Parathyroid adenoma (tissue), 2 donors: ENCODE measurements at regions not wholly inside any gene's neighbourhood (a gene's known extent, or its start where the extent isn't known, plus 50 kb on each side); places are given as distances from the start of the nearest gene placed in this dataset.

Source experiments
- H2AFZ ChIP-seq: fragments of 300-600 bp; sonication (generic); one replicate; pipeline ENCODE4 v1.7.0; 2017; ENCODE audit warnings: antibody characterized with exemption, mild to moderate bottlenecking
- H3K27ac ChIP-seq: fragments of 300-600 bp; sonication (generic); one replicate; pipeline ENCODE4 v1.7.0; 2017
- H3K27me3 ChIP-seq: fragments of 300-600 bp; sonication (generic); one replicate; pipeline ENCODE4 v1.7.0; 2017; ENCODE audit warnings: low read length; ENCODE audit not compliant: control insufficient read depth, insufficient read depth
- H3K36me3 ChIP-seq: fragments of 300-600 bp; sonication (generic); one replicate; pipeline ENCODE4 v1.7.0; 2017; ENCODE audit warnings: low read length; ENCODE audit not compliant: control insufficient read depth, insufficient read depth
- H3K4me1 ChIP-seq: fragments of 300-600 bp; sonication (generic); one replicate; pipeline ENCODE4 v1.7.0; 2017; ENCODE audit warnings: control low read depth
- H3K4me2 ChIP-seq: fragments of 300-600 bp; sonication (generic); one replicate; pipeline ENCODE4 v1.7.0; 2017; ENCODE audit warnings: low read length
- H3K4me3 ChIP-seq: fragments of 300-600 bp; sonication (generic); one replicate; pipeline ENCODE4 v1.7.0; 2017; ENCODE audit warnings: low read depth, low read length
- H3K79me2 ChIP-seq: fragments of 300-600 bp; sonication (generic); one replicate; pipeline ENCODE4 v1.7.0; 2017; ENCODE audit warnings: control low read depth
- H3K9ac ChIP-seq: fragments of 300-600 bp; sonication (generic); one replicate; pipeline ENCODE4 v1.7.0; 2017; ENCODE audit warnings: mild to moderate bottlenecking
- H3K9me3 ChIP-seq: fragments of 300-600 bp; sonication (generic); one replicate; pipeline ENCODE4 v1.7.0; 2017; ENCODE audit warnings: low read length; ENCODE audit not compliant: control insufficient read depth
- TF ChIP-seq, protein P1 (sequence below): fragments of 300-600 bp; sonication (generic); IDR thresholded peaks from one replicate; pipeline ENCODE4 v1.7.0; 2017; ENCODE audit warnings: antibody characterized with exemption, mild to moderate bottlenecking
- donor health status: primary hyperparathyroidism.

DNA sequence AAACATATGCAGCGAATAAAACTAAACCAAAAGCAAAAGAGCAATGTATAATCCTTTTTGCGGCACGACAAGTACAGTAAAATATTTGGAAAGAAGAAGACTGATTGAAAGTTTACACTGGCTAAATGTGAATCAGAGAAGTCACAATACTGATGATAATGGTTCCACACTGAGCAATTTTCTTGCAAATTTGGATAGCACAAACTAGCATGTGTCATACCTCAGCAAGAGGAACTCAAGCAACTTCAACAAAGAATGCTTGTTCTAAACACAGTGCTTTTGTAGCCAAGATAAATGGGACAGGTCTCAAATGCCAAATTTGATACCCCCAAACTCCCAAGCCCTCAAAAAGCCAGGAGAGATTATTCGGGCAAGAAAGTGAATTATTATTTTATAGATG is 839.1 kb downstream of the GALC start:
- no peak overlapping the region for H2AFZ ChIP-seq

DNA sequence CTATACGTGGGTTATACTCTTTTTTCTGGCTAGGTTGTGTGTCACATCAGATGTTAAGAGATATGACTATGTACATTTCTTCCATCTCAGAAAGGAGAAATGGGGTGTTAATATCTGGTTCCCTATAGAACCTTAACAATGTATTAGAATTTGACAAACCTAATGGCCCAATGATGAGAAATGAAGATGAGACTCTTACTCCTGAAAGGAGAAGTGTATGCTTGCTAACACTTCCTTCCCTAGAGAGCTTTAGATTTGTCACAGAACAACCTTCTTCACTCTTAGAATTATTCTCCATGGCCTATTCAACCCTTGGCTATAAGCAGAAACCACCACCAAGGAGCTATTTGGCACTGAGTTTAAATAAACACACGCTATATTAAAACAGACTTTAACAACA is 839.6 kb downstream of the GALC start:
- Histone ChIP-seq H3K4me1 (no peaks in the 10 kb centered on the region), H3K9me3 (no peaks in the 10 kb centered on the region), H3K27ac (no peak overlapping the region), H3K27me3 (no peaks in the 10 kb centered on the region), H3K9ac (no peak overlapping the region), H3K4me3 (no peak overlapping the region), H3K4me2 (no peak overlapping the region), H2AFZ (no peak overlapping the region), H3K79me2 (no peaks in the 10 kb centered on the region), H3K36me3 (no peaks in the 10 kb centered on the region)
- TF ChIP-seq, protein P1, sequence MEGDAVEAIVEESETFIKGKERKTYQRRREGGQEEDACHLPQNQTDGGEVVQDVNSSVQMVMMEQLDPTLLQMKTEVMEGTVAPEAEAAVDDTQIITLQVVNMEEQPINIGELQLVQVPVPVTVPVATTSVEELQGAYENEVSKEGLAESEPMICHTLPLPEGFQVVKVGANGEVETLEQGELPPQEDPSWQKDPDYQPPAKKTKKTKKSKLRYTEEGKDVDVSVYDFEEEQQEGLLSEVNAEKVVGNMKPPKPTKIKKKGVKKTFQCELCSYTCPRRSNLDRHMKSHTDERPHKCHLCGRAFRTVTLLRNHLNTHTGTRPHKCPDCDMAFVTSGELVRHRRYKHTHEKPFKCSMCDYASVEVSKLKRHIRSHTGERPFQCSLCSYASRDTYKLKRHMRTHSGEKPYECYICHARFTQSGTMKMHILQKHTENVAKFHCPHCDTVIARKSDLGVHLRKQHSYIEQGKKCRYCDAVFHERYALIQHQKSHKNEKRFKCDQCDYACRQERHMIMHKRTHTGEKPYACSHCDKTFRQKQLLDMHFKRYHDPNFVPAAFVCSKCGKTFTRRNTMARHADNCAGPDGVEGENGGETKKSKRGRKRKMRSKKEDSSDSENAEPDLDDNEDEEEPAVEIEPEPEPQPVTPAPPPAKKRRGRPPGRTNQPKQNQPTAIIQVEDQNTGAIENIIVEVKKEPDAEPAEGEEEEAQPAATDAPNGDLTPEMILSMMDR: no peak

More for the DNA sequence above, 839.1 kb downstream of the GALC start:
- Histone ChIP-seq H3K4me3 (no peak overlapping the region), H3K9ac (no peak overlapping the region), H3K27me3 (no peaks in the 10 kb centered on the region), H3K9me3 (no peaks in the 10 kb centered on the region), H3K36me3 (no peaks in the 10 kb centered on the region), H3K79me2 (no peaks in the 10 kb centered on the region), H3K27ac (no peak overlapping the region), H3K4me1 (no peaks in the 10 kb centered on the region), H3K4me2 (no peak overlapping the region)
- TF ChIP-seq, protein P1: no peak

DNA sequence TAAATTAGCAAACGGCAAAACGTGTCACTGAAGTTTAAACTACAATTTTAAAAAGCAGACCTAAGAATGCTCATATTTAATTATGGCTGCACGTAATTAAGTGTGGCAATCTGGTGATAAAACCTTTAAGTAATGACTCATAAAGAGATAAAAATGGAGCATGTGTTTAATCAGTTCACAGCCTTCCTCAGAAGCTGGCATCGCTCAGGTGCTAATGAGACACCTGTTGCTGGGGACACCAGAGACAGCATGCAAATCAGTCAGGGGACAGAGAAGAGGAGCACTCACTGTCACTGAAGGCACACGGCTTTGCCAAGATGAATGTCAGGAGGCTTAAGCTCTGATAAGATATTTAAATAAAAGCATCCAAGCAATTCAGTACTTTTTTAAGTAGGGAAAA is 840.3 kb downstream of the GALC start:
- H3K27me3 ChIP-seq: no peaks in the 10 kb centered on the region
- H3K4me2 ChIP-seq: no peak overlapping the region
- no peaks in the 10 kb centered on the region for H3K9me3 ChIP-seq
- H3K27ac ChIP-seq: no peak overlapping the region
- H3K4me1 ChIP-seq: no peaks in the 10 kb centered on the region
- TF ChIP-seq, protein P1: no peak
- H3K36me3 ChIP-seq: no peaks in the 10 kb centered on the region
- H3K4me3 ChIP-seq: no peak overlapping the region
- no peaks in the 10 kb centered on the region for H3K79me2 ChIP-seq
- H2AFZ ChIP-seq: no peak overlapping the region
- no peak overlapping the region for H3K9ac ChIP-seq

DNA sequence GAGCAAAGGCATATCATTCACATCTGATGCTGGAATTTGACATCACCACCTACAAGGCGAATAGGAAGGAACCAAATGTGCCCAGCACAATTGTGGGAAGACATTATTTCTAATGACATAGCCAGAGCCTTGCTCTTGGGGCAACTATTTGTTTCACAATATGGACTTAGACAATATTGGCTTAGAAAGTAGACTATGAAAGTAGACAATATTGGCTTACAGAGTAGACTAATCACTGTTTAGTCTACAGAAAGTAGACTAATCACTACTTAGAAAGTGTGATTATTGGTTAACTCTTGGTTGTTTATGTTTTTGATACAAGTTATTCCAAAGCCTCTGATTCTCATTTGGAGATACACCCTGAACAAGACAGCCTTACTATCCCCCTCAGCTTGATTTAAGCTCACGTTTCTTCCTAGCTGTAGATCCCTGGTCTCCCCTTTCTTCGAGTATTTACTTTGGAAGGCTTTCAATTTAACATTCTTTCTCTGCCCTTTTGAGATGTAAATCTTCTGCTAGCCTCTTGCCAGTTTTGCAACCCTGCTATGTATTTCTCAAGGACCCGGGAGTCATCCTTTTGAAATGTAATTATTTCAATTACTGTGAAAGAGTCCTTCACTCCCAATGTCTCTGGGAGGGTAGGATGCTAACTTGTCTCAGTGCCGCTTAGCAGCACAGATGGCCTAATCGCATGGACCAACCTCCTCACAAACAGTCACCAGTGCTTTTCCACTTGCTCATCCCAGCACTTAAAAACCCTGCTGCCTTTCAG is 843.2 kb downstream of the GALC start:
- no peak overlapping the region for H3K27ac ChIP-seq

More for the DNA sequence above, 843.2 kb downstream of the GALC start:
- Histone ChIP-seq H3K36me3 (no peaks in the 10 kb centered on the region), H3K9ac (no peak overlapping the region), H3K79me2 (no peaks in the 10 kb centered on the region), H3K4me1 (no peaks in the 10 kb centered on the region), H3K4me3 (no peak overlapping the region), H3K9me3 (no peaks in the 10 kb centered on the region), H3K27me3 (no peaks in the 10 kb centered on the region), H3K4me2 (no peak overlapping the region), H2AFZ (no peak overlapping the region)
- TF ChIP-seq, protein P1: no peak
